Progenitor cell of endocrine pancreas (in vitro differentiated cells): ENCODE measurements at regions not wholly inside any gene's neighbourhood (a gene's known extent, or its start where the extent isn't known, plus 50 kb on each side); places are given as distances from the start of the nearest gene placed in this dataset.

ENCODE experiments used
- DNase-seq: peaks from one replicate; pipeline ENCODE4 v3.0.0; 2021; ENCODE audit warnings: low spot score; ENCODE audit not compliant: unreplicated experiment
- H3K27ac Mint-ChIP-seq: 2 replicates; pipeline ENCODE4 v1.8.0; 2021; ENCODE audit warnings: mild to moderate bottlenecking, moderate library complexity, mixed read lengths
- H3K27me3 Mint-ChIP-seq: 2 replicates; pipeline ENCODE4 v1.8.0; 2021; ENCODE audit warnings: mixed read lengths
- H3K36me3 Mint-ChIP-seq: 2 replicates; pipeline ENCODE4 v1.8.0; 2022; ENCODE audit warnings: mixed read lengths; ENCODE audit not compliant: insufficient read depth
- H3K4me1 Mint-ChIP-seq: 2 replicates; pipeline ENCODE4 v1.8.0; 2021; ENCODE audit warnings: low read depth, mixed read lengths
- H3K4me3 Mint-ChIP-seq: 2 replicates; pipeline ENCODE4 v1.8.0; 2021; ENCODE audit warnings: low read depth, mild to moderate bottlenecking, moderate library complexity, mixed read lengths
- H3K9me3 Mint-ChIP-seq: 2 replicates; pipeline ENCODE4 v1.8.0; 2021; ENCODE audit warnings: low read depth, mixed read lengths
- TF ChIP-seq, protein P1 (sequence below): fragments of 200-600 bp; sonication (generic); IDR thresholded peaks from one replicate; pipeline ENCODE4 v1.5.0; 2021; ENCODE audit warnings: antibody characterized with exemption, mild to moderate bottlenecking; ENCODE audit not compliant: unreplicated experiment

GRCh38 chr9:86997156-86997555, 49.9 kb upstream of the GAS1 start:
- H3K9me3 Mint-ChIP-seq: no peaks in the 10 kb centered on the region
- no peak for DNase-seq
- H3K4me1 Mint-ChIP-seq: peaks cover 2% of the 10 kb centered on the region
- H3K27ac Mint-ChIP-seq: no peak overlapping the region
- TF ChIP-seq, protein P1, sequence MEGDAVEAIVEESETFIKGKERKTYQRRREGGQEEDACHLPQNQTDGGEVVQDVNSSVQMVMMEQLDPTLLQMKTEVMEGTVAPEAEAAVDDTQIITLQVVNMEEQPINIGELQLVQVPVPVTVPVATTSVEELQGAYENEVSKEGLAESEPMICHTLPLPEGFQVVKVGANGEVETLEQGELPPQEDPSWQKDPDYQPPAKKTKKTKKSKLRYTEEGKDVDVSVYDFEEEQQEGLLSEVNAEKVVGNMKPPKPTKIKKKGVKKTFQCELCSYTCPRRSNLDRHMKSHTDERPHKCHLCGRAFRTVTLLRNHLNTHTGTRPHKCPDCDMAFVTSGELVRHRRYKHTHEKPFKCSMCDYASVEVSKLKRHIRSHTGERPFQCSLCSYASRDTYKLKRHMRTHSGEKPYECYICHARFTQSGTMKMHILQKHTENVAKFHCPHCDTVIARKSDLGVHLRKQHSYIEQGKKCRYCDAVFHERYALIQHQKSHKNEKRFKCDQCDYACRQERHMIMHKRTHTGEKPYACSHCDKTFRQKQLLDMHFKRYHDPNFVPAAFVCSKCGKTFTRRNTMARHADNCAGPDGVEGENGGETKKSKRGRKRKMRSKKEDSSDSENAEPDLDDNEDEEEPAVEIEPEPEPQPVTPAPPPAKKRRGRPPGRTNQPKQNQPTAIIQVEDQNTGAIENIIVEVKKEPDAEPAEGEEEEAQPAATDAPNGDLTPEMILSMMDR: peak; percentile 44
- no peak overlapping the region for H3K4me3 Mint-ChIP-seq
- H3K27me3 Mint-ChIP-seq: peaks cover 16% of the 10 kb centered on the region
- H3K36me3 Mint-ChIP-seq: no peaks in the 10 kb centered on the region

DNA sequence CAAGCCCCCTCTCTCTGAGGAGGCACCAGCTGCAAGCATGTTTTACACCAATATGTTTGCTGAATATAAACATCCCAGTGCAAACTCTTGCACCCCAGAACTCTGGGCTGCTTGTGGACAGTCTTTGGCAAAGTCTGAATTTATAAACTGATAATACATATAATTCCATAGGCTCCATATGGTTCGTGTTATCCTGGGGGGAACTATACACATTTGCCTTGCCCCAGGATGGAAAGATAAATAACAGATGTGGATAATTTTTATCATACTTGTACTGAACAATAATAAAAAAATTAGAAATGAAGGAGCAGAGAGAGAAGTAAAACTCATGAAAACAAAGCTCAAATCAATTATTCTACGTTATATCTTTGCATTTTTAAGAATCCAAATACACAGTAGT, 50.6 kb upstream of the GAS1 start:
- H3K27ac Mint-ChIP-seq: no peak overlapping the region
- H3K4me3 Mint-ChIP-seq: no peak overlapping the region
- DNase-seq: no peak
- H3K9me3 Mint-ChIP-seq: peaks cover 5% of the 10 kb centered on the region
- no peaks in the 10 kb centered on the region for H3K4me1 Mint-ChIP-seq
- no peaks in the 10 kb centered on the region for H3K36me3 Mint-ChIP-seq
- TF ChIP-seq, protein P1: no peak
- peaks cover 13% of the 10 kb centered on the region for H3K27me3 Mint-ChIP-seq

- Mint-ChIP-seq H3K9me3 (peaks cover 10% of the 10 kb centered on the region), H3K27ac (no peak overlapping the region), H3K27me3 (peaks cover under 1% of the 10 kb centered on the region), H3K36me3 (no peaks in the 10 kb centered on the region), H3K4me3 (no peak overlapping the region), H3K4me1 (no peaks in the 10 kb centered on the region)
- TF ChIP-seq, protein P1: no peak
- DNase-seq: no peak
These were observed 55.2 kb upstream of the GAS1 start for GRCh38 chr9:87002517-87002916.

DNA sequence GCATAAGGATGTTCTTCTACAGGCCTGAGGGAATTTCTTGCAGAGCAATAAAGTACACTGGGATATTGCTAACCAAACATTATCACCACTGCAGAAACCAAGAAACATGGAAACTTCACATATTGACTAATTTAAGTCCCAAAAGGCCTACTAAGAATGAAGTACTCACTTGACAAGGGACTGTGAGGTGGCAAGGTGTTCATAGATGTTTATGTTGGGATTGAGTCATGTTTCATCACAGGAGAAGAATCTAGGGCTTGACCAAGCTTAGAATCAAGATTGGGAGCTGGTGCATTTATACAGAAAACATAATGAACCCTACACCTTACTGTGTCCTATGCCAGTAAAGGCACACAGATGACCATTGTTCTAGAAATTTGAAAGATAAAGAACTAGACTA, 56.7 kb upstream of the GAS1 start:
- Mint-ChIP-seq H3K4me3 (no peak overlapping the region), H3K27ac (no peak overlapping the region), H3K27me3 (no peaks in the 10 kb centered on the region), H3K9me3 (peaks cover 10% of the 10 kb centered on the region), H3K36me3 (no peaks in the 10 kb centered on the region), H3K4me1 (no peaks in the 10 kb centered on the region)
- DNase-seq: no peak
- TF ChIP-seq, protein P1: no peak

GRCh38 chr9:87006956-87007355, 59.6 kb upstream of the GAS1 start:
- TF ChIP-seq, protein P1: no peak
- H3K27ac Mint-ChIP-seq: no peak overlapping the region

More at GRCh38 chr9:87006956-87007355, 59.6 kb upstream of the GAS1 start:
- Mint-ChIP-seq H3K4me3 (no peak overlapping the region), H3K4me1 (no peaks in the 10 kb centered on the region), H3K27me3 (no peaks in the 10 kb centered on the region), H3K9me3 (peaks cover 10% of the 10 kb centered on the region), H3K36me3 (no peaks in the 10 kb centered on the region)
- DNase-seq: no peak
